ENCODE measurements at regions not wholly inside any gene's neighbourhood (a gene's known extent, or its start where the extent isn't known, plus 50 kb on each side); places are given as distances from the start of the nearest gene placed in this dataset.

DNA sequence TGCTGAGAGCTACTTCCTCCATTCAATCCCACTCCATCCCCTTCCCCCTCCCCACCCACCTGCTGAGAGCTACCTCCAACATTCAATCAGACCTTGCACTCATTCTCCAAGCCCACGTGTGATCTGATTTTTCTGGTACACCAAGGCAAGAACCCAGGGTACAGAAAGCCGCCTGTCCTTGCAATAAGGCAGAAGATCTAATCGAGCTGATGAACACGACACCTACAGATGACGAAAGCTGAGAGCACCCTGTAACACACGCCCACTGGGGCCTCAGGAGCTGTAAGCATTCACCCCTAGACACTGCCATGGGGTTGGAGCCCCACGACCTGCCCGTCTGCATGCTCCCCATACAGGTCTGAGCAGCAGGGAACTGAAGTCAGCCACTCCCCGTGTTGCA, 58.3 kb downstream of the TRIML1 start:
- ATAC-seq (no peak), DNase-seq (ENCODE audit: low spot score) (no peak)
- intact Hi-C loops (cut with DNase I): no loop called here

DNA sequence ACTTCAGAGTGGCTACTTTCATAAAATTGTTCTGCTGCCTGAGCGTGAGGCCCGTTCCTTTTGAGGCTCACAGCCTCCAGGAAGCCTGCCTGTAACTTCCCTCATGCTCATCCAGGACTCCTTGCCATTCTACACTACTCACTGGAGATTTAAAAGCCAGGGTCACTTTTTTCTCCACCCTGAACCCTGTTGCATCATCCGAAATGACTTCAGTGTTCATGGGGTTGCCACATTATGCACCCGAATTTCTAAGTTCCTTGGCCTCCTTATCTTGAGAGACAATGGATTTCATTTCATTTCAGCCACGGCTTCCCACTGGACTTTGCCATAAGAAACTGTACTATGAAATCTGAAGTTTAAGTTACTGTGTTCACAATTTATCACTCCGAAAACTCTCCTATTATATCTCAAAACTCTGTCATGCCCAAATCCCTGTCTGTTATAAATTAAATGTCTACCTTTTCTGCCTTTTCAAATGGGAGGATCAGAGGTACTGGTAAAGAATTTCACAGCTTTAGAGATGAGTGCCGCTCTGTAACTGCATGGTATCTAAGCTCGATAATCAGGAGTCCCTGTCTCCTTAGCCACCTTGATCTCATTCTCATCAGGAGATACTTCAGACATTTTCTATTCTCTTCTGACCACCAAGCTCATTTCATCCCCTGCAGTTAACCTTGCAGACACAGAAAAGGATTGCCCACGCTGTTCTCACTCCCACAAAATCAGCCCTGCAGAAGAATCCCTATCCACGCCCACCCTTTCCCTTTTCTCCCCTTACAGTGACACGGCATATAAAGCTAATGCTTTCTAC, 59.9 kb downstream of the TRIML1 start:
- intact Hi-C loops (cut with DNase I): no loop called here
- ATAC-seq (no peak), DNase-seq (ENCODE audit: low spot score) (no peak)

DNA sequence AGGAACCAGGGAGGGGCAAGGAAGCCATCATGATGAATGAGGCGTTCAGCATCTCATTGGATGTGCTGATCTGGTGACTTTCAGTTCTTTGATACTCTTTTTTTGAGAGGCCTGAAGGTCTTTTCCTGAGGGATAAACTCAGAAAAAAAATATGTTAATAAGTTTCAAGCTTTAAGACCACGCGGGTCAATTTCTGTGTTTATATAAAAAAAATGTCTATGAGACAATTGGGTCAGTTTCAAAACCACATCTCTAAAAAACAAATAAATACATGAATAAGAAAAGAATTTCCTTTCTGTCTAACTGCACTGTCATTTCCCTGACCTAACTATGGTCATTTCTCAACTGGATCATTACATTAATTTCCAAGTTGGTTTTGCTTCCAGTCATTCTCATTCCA, 62.6 kb downstream of the TRIML1 start:
- no peak for ATAC-seq
- DNase-seq (ENCODE audit: low spot score): no peak
- intact Hi-C loops (cut with DNase I): loop anchor here (5.0 kb wide), 1 partner anchor 230 kb away; no protein-coding TSS in a partner anchor

DNA sequence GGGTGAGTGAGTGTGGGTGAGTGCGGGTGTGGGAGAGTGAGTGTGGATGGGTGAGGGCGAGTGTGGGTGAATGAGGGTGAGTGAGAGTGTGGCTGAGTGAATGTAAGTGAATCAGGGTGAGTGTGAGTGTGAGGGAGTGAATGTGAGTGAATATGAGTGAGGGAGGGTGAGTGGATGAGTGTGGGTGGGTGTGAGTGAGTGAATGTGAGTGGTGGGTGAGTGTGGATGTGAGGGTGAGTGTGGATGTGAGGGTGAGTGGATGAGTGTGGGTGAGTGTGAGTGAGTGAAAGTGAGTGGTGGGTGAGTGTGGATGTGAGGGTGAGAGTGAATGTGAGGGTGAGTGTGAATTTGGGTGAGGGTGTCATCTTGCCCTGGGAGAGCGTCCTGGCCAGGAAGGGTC, 67.5 kb downstream of the TRIML1 start:
- no peak for DNase-seq (ENCODE audit: low spot score)
- no peak for ATAC-seq
- intact Hi-C loops (cut with DNase I): no loop called here

DNA sequence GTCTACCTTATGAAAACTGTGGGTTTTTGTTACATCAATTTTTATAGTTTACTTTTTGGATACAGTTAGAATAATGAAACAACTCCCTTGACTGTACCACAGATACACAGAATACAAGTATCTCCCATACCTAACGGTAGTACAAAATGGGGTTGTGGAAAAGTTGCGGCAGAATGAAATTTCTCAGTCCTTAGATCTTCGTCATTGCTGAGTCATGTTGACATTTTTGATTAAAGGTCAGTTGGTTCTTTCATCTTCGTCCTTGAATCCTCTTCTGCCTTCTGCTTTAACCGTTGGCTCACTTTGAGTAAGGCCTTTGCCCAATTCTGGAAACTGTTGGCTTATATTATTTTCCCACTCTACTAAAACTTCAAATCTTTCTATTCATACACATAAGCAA, 75.6 kb downstream of the TRIML1 start:
- no peak for ATAC-seq
- intact Hi-C loops (cut with DNase I): no loop called here

DNA sequence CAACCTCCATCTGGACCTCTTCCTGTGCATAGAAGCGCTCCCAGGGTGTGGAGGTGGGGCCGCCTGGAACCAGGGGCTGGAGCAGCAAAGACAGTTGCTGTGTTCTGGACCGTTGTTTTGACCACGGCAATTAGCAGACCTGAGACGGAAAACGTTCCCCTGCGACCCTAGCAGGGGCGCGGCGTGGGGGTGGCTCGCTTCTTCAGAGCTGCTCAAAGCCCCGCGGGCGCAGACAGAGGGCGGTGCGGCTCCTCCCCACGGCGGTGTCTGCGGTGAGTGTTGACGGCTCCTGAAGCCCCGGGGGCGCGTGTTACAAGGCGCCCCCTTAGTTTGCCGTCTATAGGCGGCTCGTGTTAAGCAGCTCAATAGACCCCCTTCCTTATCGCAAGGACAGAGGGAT, 79.2 kb downstream of the TRIML1 start:
- no peak for DNase-seq (ENCODE audit: low spot score)
- no peak for ATAC-seq
- intact Hi-C loops (cut with DNase I): no loop called here

More for the DNA sequence above, 75.6 kb downstream of the TRIML1 start:
- DNase-seq (ENCODE audit: low spot score): no peak

DNA sequence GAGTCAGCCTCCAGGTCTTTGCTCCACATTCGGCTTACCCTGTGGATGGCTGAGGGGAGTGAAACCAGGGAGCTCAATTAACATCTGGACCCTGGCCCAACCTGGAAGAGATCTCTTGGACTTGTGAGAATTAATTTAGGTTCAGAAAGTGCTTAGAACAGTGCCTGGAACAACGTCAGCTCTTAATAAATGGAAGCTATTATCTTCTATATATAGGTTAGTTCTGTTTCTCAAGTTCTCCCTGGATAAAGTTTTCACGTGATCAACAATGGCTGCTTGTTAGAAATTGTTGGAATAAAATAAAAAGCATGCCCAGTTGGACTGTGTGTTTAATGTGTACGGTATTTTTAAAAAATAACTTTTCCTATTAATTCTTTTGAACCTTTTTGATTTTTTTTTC, 80.8 kb downstream of the TRIML1 start:
- ATAC-seq (no peak), DNase-seq (ENCODE audit: low spot score) (no peak)
- intact Hi-C loops (cut with DNase I): no loop called here

DNA sequence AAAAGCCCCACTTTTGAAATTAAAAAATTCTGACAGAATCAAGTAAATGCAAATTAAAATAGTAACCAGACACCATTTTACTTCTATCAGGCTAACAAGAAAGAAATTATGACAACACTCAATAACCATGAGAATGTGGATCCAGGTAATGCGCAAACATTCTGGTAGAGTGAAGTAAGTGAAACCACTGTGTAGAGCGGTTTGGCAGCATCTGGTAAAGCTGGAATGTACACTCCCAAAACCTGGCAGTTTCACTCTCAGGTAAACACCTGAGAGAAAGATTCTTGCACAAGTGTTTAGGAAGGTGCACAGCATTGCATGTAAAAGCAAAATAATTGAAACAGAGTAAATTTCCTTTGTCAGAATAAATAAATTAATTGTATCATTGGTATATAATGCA, 81.8 kb downstream of the TRIML1 start:
- intact Hi-C loops (cut with DNase I): no loop called here
- ATAC-seq (no peak), DNase-seq (ENCODE audit: low spot score) (no peak)

DNA sequence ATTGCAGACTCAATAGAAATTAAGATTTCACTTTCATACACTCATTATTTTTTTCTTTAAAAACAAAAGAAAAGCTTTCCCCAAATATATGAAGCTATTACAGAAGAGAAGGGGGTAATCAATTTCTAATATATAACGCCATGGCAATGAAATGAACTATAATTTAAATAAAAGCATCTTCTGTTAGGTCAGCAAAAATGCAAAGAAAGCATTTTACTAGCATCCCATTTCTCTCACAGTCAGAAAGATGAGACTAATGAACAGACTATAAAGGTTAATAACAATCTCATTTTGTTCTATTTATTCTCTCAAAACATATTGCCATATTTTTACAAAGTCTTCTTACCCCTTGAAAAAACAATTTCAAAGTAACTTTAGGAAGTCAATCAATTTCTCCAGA, 89.0 kb downstream of the TRIML1 start:
- intact Hi-C loops (cut with DNase I): no loop called here

DNA sequence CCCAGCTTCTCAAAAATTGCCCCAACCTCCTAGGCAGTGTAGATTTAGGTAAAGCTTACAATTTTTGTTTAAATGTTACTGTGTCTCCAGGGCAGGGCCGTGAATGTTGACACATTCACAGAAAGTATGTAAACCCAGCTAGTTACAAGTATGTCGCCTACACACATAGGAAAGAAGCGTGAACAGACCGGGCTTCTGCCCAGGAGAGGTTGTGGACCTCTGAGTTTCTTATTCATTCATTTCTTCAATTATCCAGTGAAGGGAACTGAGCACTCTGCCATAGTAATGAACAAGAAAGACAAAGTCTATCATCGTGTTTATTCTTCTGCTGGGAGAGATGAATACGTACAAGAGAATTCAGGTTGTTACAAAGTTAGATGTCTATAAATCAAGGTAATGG, 93.2 kb downstream of the TRIML1 start:
- DNase-seq (ENCODE audit: low spot score) (no peak), ATAC-seq (no peak)
- intact Hi-C loops (cut with DNase I): no loop called here

More for the DNA sequence above, 89.0 kb downstream of the TRIML1 start:
- no peak for ATAC-seq
- DNase-seq (ENCODE audit: low spot score): no peak

DNA sequence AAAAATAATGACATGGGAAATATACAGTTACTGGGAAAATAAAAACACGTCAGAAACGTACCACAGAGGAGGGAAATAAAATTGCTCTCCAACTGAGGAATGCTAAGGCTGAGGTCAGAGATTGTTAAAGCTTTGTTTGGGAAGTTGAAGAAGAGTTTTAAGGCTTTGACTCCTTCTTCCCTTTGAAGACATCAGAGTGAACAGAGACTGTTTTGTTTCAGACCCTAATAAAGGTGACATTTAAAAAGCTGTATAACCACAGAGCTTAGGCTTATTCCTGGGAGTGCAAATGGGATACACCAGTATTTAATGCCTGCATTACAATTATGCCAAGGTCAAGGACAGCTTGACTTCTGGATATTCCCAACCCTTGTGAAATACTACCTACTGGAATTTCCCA, 102.8 kb downstream of the TRIML1 start:
- no peak for DNase-seq (ENCODE audit: low spot score)
- intact Hi-C loops (cut with DNase I): no loop called here

DNA sequence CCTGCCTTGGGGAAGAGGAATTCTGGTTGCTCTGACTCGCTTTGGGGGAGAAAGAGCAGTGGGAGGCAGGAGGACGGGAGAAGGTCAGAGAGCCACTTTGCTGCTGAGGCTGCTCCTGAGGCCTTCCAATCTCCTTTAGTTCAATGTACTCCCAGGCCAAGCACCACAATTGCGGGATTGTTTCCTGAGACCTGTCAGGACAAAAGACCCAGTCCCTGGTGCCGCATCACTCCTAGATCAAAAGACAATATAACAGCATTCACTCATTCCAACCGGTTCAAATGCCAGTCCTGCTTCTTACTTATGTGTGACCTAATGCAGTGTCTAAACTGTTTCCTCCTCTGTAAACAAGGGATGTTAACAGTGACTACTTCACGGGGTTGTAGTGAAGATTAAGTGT, 106.4 kb downstream of the TRIML1 start:
- no peak for DNase-seq (ENCODE audit: low spot score)
- ATAC-seq: no peak
- intact Hi-C loops (cut with DNase I): no loop called here

More for the DNA sequence above, 102.8 kb downstream of the TRIML1 start:
- no peak for ATAC-seq

DNA sequence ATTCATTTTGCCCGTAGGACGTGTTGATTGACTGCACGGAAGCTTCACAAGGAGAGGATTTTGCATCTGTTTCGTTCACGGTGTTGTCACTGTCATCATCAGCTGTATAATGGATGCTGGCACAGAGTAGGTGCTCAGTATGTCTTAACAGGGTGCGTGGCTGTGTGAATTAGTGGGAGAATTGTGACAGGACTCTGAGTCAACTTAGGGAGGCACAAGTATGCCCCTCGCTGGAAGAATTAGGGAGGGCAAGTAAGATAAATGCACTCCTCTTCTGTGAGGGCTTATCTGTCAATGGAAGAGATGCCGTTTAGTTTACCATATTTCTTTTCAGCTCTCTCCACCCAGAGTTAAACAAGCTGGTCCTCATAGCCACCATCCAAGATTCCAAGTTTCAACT, 107.2 kb downstream of the TRIML1 start:
- intact Hi-C loops (cut with DNase I): no loop called here
- ATAC-seq (no peak), DNase-seq (ENCODE audit: low spot score) (no peak)

DNA sequence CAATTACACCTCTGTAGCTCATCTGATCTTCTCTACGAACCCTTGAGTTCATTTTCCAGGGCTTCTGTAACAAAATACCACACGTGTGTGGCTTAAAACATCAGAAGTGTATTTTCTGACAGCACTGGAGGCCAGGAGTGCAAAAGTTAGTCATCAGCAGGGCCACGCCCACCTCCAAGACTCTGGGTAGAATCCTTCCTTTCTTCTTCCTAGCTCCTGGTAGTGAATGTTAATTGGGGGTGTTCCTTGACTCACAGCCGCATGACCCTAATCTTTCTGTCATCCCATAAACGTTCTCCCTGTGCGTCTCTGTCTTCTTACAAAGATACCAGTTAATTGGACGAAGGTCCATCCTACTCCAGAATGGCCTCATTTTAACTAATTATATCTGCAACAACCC, 115.0 kb downstream of the TRIML1 start:
- intact Hi-C loops (cut with DNase I): no loop called here
- ATAC-seq: no peak
- no peak for DNase-seq (ENCODE audit: low spot score)

DNA sequence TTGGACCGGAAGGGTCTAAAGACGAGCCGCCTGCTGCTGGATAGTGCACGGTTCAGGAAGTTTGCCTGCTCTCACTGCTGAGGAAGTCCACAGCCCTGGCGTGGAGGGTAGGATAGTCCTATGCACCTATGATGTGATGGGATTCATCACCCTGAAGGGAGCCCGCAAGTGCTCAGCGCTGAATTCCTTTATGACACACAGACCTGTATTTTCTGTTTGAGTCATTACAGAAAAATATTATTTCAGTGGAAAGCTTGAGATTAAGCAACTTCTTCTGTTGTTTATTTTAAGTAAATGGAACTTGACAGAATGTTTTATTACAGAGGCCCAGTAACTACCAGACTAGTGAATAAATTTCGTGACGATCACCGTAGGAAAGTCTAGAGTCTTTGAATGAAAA, 123.2 kb downstream of the TRIML1 start:
- ATAC-seq (no peak), DNase-seq (ENCODE audit: low spot score) (no peak)
- intact Hi-C loops (cut with DNase I): no loop called here

DNA sequence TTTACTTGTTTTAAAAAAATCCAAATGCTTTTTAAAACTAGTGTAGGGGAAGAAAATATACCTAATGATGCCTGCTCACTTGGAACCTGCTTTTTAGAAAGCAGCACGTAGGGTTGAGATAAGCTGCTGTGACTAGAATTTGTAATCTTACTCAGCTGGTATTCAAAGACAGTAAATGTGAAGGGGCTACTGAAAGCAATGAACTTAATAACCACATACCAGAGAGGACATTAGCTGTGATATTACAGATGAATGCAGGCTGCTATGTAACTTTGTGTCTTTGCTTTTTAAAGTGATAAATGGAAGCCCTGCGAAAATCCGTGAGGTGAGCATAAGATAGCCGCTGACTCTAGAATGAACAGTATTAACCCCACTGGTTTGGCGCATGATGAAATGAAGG, 124.1 kb downstream of the TRIML1 start:
- ATAC-seq: no peak
- DNase-seq (ENCODE audit: low spot score): no peak
- intact Hi-C loops (cut with DNase I): no loop called here

DNA sequence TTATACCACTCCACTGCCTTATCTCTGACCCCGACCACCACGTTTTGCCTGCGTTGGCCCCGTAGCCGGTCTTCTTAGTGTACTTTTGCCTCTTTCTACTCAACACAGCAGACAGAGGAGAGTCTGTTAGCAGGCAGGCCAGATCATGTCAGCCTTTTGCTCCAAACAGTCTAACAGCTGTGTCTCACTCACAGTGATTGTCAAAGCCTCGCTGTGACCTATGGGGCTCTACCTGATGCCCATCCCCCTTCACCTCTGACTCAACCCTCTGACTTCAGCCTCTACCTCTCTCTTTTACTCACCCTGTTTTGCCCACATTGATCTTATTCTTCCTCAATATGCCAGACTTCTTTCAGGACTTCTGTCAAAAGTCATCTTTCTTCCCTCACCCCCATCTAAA, 127.1 kb downstream of the TRIML1 start:
- no peak for ATAC-seq
- DNase-seq (ENCODE audit: low spot score): no peak
- intact Hi-C loops (cut with DNase I): no loop called here

DNA sequence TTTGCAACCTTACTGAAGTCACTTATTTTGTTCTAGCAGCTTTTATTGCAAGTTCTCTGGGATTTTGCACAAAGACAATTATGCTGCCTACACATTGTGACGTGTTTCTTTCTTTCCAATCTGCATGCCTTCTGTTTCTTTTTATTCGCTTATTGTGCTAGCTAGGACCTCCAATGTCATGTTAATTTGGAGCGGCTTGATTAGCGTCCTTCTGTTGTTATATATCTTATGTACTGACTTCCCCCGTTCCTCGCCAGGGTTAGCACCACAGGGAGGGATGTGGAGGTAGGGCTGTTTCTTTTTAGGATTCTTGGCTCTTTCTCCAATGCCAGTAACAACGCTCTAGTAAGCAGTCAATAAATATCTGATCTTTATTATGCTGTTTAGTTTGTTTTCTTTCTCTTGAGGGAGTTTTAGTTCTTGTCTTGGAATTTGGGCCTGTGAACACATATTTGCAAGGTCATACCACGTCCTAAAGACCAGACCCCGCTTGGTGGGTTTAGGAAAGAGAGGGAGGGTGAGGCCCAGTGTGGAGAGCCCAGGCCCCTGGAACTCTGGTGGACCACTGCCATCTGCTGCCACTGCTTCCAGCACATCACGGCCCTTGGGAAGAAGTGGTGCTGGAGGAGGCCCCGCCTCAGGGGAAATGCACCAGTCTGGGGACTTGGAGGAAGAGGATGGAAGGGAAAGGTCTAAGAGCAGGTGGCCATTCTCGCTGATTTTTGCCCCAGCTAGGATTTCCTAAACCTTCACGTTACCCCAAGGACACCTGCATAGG, 129.1 kb downstream of the TRIML1 start:
- ATAC-seq: no peak
- intact Hi-C loops (cut with DNase I): no loop called here
- DNase-seq (ENCODE audit: low spot score): no peak

DNA sequence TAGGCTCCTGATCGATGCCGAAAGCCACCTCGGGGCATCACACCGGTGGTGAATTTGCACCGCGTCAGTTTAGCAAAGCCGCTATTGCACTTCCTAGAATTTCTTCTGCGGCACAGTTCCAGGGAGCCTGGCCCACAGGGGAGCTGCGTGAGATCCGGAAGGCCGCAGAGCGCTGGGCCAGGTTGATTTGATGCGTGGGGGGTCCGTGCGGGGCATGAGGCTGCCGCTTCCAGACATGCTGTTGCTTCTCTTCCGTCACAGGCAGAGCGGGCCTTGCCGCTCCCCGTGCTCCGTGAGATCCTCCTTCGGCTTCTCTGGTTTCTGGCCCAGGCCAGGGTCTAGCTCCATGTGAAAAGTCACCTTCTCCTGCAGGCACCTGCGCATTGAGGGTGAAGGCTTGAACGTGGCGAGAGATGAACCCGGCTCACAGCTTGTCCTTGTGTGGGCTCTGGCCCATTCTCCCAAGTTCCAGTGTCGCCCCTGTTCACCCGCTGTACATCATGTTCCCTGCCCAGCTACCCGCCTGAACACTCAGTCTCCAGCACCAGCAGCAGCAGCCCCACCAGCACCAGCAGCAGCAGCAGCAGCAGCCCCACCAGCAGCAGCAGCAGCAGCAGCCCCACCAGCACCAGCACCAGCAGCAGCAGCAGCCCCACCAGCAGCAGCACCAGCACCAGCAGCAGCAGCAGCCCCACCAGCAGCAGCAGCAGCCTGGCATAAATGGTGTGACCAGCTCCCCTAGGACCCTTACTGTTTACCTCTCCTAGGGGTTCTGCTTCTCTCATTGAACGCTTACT, 131.2 kb downstream of the TRIML1 start:
- intact Hi-C loops (cut with DNase I): no loop called here
- no peak for DNase-seq (ENCODE audit: low spot score)
- ATAC-seq: no peak

DNA sequence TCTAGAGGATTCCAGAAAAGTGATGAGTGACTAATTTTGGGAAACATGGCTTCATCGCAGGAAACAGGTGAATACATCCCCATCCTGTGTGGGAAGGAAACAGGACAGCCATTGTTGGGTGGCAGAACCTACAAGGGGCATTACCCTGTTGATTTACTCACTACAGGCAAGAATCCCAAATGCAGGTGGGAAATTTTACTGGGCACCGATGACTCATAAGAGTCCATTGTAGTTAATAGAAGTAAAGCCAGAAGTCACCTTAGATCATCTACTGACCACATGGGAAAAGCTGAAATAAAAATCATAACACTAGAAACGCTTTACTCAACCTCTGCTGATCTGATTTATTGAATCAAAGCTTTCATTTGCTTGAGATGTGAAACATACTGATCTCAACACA, 136.4 kb downstream of the TRIML1 start:
- no peak for ATAC-seq
- no peak for DNase-seq (ENCODE audit: low spot score)
- intact Hi-C loops (cut with DNase I): no loop called here

Measured in sciatic nerve (tissue), 2 donors.